Ectodermal cell (in vitro differentiated cells): ENCODE measurements at regions not wholly inside any gene's neighbourhood (a gene's known extent, or its start where the extent isn't known, plus 50 kb on each side); places are given as distances from the start of the nearest gene placed in this dataset.

Experiments
- H3K27ac ChIP-seq: 2 replicates; pipeline ENCODE4 v1.7.0; 2013; ENCODE audit warnings: mild to moderate bottlenecking, low read depth, low read length; ENCODE audit not compliant: insufficient read depth, poor library complexity, severe bottlenecking
- H3K27me3 ChIP-seq: 2 replicates; pipeline ENCODE4 v1.7.0; 2013; ENCODE audit warnings: mild to moderate bottlenecking, low read length; ENCODE audit not compliant: insufficient read depth, control insufficient read depth, poor library complexity, severe bottlenecking
- H3K36me3 ChIP-seq: one replicate; pipeline ENCODE4 v1.7.0; 2013; ENCODE audit warnings: low read length; ENCODE audit not compliant: control insufficient read depth, insufficient read depth
- H3K4me1 ChIP-seq: one replicate; pipeline ENCODE4 v1.7.0; 2013; ENCODE audit warnings: low read length; ENCODE audit not compliant: control insufficient read depth, insufficient read depth
- H3K4me3 ChIP-seq: 2 replicates; pipeline ENCODE4 v1.7.0; 2013; ENCODE audit warnings: low read depth, low read length, control low read depth; ENCODE audit not compliant: insufficient read depth
- H3K9me3 ChIP-seq: 2 replicates; pipeline ENCODE4 v1.7.0; 2013; ENCODE audit warnings: mild to moderate bottlenecking, low read length, moderate library complexity; ENCODE audit not compliant: control insufficient read depth
- WGBS, 2 experiments: methylation state at CpG; one replicate each; pipeline ENCODE4 v1.1.7; 2013; ENCODE audit warnings: missing lambda C conversion rate in 2 of 2; 5-methylcytosine and 5-hydroxymethylcytosine counted together

DNA sequence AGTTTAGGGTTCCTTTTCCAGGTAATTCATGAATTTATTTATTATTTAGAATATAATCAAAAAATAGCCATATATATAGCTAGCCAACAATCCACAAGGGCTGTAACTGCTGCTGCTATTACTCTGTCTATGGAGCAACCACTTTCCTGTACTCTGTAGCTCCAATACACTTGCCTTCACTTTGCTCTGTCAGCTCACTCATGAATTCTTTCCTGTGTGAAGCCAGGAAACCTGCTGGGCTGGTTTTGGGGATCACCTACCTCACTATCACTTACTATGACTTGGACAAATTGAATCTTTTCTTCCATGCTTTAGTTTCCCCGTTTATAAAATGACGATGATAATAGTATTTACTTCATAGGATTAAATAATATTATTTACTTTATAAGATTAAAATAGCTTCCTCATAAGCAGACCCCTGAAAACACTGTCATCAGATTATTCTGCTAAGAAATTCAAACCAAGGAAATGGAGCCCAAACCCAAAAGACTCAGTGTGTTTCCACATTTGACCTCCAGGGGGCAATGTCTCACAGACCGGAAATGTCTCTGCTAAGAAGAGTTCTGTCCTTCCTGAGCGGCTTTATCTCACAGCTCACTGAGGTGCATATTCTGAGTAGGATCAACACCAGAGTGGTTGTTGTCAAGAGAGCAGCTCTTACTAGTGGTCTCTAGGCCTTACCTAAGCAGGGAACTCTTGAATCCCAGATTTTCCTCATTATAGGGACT, 457.1 kb downstream of the DAD1 start:
- WGBS, 2 experiments: 72 to 75% methylated on average over 2 of the region's 4 CpGs

DNA sequence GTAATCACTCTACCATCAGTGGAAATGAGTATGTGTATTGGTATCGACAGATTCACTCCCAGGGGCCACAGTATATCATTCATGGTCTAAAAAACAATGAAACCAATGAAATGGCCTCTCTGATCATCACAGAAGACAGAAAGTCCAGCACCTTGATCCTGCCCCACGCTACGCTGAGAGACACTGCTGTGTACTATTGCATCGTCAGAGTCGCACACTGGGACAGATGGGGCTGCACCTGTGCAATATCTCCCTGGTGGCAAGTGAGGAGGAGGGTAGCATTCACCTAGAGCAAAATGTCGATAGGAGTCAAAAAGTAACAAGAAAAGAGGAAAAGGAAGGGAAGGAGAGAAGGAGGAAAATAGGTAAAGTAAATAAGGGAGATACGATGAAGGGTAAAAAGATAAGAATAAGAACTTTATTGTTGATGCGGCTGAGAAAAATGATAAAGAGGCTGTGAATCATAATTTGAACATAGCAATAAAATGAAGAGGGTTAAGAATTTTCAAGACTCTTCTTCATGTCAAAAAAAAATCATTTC, 450.5 kb upstream of the OR4E1 start:
- 95% methylated on average over 8 of the region's 8 CpGs for WGBS, 2 experiments

More for the DNA sequence above, 457.1 kb downstream of the DAD1 start:
- H3K27ac ChIP-seq: no peak overlapping the region
- no peaks in the 10 kb centered on the region for H3K27me3 ChIP-seq
- no peaks in the 10 kb centered on the region for H3K9me3 ChIP-seq
- H3K4me1 ChIP-seq: no peaks in the 10 kb centered on the region
- H3K36me3 ChIP-seq: no peaks in the 10 kb centered on the region
- H3K4me3 ChIP-seq: no peak overlapping the region

DNA sequence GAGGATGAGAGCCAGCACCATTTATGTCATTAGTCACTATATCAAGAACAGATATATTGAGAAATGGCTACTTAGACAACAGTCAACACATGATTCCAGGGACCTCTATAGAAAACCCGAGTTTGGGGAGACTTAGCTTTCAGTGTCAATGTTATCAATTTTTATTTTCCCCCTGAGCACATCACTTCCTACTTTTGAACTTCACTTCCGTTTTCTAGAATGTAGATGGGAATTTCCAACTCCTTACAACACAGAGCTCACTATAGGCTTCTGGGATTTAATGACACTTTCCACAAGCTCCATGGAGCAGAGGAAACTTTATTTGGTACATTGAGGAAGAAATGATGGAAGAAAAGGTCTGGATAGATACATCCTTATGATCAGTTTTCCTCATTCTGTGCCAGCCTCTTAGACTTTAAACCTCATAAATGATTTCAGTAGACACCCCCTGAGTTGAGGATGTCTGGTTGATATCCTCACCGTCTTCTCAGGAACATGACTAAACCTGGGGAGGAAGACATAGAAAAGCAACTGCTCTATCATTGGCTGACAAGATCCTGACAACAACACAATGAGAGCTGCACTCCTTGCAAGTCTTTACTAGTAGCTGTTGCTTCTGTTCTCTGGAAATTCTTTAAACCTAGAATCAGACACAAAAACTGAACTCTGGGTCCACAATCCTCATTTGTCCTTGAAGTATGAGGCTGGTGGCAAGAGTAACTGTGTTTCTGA, 449.4 kb upstream of the OR4E1 start:
- no peaks in the 10 kb centered on the region for H3K27me3 ChIP-seq
- H3K4me1 ChIP-seq: no peaks in the 10 kb centered on the region
- no peaks in the 10 kb centered on the region for H3K9me3 ChIP-seq
- H3K27ac ChIP-seq: no peak overlapping the region
- 88 to 90% methylated on average over 2 to 3 of the region's 3 CpGs for WGBS, 2 experiments
- H3K36me3 ChIP-seq: no peaks in the 10 kb centered on the region
- no peak overlapping the region for H3K4me3 ChIP-seq

More for the DNA sequence above, 450.5 kb upstream of the OR4E1 start:
- Histone ChIP-seq H3K27ac (no peak overlapping the region), H3K4me1 (no peaks in the 10 kb centered on the region), H3K27me3 (no peaks in the 10 kb centered on the region), H3K4me3 (no peak overlapping the region), H3K36me3 (no peaks in the 10 kb centered on the region), H3K9me3 (no peaks in the 10 kb centered on the region)

DNA sequence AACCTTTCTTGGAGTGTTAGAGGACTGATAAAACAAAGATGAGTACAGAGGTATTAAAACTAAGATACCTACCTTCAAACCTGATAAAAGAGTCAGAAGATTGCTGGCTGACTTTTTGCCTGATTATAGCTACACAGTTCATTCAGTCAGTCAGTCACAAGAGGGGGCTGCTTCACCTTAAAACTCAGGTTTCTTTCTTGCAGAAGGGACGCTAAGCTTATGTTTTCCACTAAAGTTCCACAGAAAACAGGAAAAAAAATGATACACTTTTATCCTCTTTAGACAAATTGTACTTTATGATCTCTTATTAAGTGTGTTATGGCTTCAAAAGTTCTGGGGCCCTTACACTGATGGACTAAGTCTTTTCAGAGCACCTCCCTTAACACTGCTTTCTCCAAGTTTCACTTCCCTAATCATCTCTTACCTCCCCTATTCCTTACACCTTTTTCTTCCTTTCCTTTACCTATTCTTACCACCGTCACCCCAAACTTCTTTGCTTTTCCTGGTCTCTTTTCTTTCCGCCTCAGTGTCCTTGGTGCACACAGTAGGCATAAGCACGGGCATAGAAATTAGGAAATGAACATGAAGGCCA, 448.7 kb upstream of the OR4E1 start:
- H3K4me3 ChIP-seq: no peak overlapping the region
- H3K9me3 ChIP-seq: no peaks in the 10 kb centered on the region
- no peaks in the 10 kb centered on the region for H3K4me1 ChIP-seq
- no peaks in the 10 kb centered on the region for H3K27me3 ChIP-seq
- no peaks in the 10 kb centered on the region for H3K36me3 ChIP-seq
- 50 to 68% methylated on average over 3 to 4 of the region's 4 CpGs for whole genome bisulfite sequencing, 2 experiments
- H3K27ac ChIP-seq: no peak overlapping the region

DNA sequence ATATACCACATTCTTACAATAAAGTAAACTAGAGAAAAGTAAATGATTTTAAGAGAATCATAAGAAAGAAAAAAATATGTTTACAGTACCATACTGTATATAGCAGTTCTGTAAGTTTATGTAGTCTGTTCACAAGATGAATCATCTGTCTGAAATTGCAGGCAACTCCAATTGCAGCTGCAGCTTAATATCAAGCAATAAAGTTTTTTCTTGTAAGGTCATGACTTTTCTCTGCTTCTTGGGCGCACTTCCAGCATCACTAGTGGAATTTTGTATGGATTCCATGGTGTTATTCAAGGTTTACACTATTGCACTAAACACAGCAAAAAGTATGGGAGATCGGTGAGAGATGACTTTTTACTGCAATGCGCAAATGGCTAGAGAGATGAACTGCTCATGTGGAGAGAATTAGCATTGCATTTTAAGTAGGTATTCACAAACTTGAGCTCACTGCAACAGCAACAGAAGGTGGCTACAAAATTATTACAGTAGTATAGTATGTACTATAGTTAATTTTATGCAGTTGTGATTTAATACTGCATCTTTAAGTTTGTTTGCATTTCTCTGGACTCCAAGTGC, 445.4 kb upstream of the OR4E1 start:
- Histone ChIP-seq H3K4me3 (no peak overlapping the region), H3K27ac (no peak overlapping the region), H3K9me3 (no peaks in the 10 kb centered on the region), H3K27me3 (no peaks in the 10 kb centered on the region), H3K36me3 (no peaks in the 10 kb centered on the region), H3K4me1 (no peaks in the 10 kb centered on the region)
- whole genome bisulfite sequencing, 2 experiments: 82 to 90% methylated on average over 3 of the region's 3 CpGs

DNA sequence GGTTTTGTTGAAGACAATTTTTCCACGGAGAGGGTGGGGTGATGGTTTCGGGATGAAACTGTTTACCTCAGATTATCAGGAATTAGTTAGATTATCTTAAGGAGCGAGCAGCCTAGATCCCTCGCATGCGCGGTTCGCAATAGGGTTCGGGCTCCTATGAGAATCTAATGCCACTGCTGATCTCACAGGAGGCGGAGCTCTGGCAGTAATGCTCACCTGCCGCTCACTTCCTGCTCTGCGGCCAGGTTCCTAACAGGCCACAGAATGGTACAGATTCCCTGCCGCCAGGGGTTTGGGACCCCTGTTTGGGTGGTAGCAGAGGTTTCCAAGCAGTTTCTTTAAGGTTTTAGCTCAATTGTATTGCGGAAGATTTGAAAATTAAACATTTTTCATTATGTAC, 439.8 kb upstream of the OR4E1 start:
- no peak overlapping the region for H3K4me3 ChIP-seq
- no peaks in the 10 kb centered on the region for H3K27me3 ChIP-seq
- H3K4me1 ChIP-seq: no peaks in the 10 kb centered on the region
- H3K36me3 ChIP-seq: no peaks in the 10 kb centered on the region
- no peak overlapping the region for H3K27ac ChIP-seq
- no peaks in the 10 kb centered on the region for H3K9me3 ChIP-seq
- 93 to 95% methylated on average over 13 of the region's 13 CpGs for WGBS, 2 experiments

DNA sequence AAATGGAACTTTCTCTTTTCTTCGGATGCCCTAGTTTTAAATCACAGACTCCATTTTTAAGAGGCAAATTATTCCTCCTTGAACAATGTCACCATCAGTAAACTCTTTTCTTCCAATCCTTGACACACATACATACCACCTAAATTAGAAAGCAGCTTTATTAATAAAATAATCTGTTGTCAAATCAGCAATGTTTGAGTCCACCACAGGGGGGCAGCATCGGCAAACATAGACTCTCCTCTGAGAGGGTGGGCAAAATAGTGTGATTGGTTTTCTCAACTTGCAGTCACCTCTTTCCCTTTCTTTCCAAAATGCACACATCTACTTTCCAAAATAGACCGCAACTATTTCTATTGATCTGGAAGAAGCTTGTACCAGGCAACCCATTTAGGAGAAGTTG, 438.4 kb upstream of the OR4E1 start:
- H3K4me1 ChIP-seq: no peaks in the 10 kb centered on the region
- H3K4me3 ChIP-seq: no peak overlapping the region
- WGBS, 2 experiments: 61 to 99% methylated on average over 2 to 3 of the region's 3 CpGs
- H3K36me3 ChIP-seq: no peaks in the 10 kb centered on the region
- H3K27me3 ChIP-seq: no peaks in the 10 kb centered on the region
- H3K27ac ChIP-seq: no peak overlapping the region
- H3K9me3 ChIP-seq: no peaks in the 10 kb centered on the region

DNA sequence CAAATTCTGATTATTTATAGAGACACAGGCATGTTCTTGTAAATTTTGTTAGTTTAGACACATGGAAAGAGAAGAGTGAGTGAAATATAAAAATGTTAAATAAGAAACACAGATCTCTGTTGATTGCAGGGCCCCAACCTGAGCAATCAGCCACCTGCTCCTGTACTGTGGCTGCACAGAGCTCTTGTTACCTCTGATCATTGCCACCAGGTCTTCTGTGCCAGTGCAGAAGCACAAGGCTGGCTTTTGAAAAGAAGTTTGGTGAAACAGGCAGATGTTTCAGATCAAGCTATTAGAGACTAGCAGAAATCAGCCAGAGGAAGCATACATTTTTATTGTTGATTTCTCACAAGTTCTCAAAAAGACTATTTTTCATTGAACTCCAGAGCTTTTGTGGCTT, 434.1 kb upstream of the OR4E1 start:
- Histone ChIP-seq H3K27ac (no peak overlapping the region), H3K4me3 (no peak overlapping the region), H3K9me3 (no peaks in the 10 kb centered on the region), H3K4me1 (no peaks in the 10 kb centered on the region), H3K36me3 (no peaks in the 10 kb centered on the region), H3K27me3 (no peaks in the 10 kb centered on the region)

DNA sequence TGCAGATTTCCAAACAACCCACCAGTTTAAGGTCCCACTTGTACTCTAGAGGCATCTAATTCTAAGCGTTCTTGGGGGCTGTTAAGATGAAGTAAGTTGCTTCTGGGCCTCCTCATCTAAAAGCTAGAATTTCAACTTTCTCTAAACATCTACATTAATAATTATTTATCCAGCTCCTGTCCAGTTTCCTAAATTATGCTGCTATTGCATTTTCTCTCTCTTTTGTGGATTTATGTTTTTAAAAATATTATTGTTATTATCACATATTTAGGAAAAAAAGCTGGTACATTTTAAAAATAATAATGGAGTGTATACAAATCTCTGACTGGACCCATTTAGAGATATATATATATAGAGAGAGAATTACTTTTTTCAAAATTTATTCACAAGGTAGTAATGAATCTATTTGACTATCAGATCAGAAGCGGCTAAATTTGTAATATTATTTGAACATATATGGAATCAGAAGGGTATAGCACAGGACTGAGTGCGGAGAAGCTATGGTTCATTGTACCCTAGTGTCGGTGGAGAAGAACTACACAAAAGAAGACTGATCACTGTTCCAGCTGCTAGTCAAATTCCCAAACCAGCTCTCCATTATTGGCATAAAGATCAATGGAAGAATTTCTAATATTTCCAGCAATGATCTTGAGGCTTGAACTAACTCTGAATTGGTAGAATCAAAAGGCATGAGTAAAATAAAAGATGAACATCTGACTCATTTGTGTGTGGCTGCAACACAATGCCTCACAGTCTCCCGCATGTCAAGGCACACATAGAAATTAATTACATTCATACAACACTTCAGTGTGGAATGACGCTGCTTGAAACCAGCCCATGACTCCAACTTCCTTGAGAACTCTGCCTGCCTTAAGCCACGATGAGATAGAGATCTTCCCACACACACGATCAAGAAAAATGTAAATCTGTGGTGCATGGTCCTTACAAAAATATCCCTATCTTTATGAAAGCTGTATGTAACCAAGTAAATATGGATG, 433.4 kb upstream of the OR4E1 start:
- 87% methylated on average over 7 to 8 of the region's 8 CpGs for WGBS, 2 experiments
- H3K36me3 ChIP-seq: no peaks in the 10 kb centered on the region
- H3K4me1 ChIP-seq: no peaks in the 10 kb centered on the region
- no peaks in the 10 kb centered on the region for H3K9me3 ChIP-seq
- no peaks in the 10 kb centered on the region for H3K27me3 ChIP-seq
- H3K4me3 ChIP-seq: no peak overlapping the region
- H3K27ac ChIP-seq: no peak overlapping the region
